HG02678 (cell line): ENCODE measurements at regions not wholly inside any gene's neighbourhood (a gene's known extent, or its start where the extent isn't known, plus 50 kb on each side); places are given as distances from the start of the nearest gene placed in this dataset.
"Not testable (repeated sequence)": the region's sequence is repeated elsewhere in the genome, so short reads cannot be mapped to it uniquely, and the experiment has no call there.

Source experiments
- ATAC-seq: cut with Tn5 transposase; IDR thresholded peaks from one replicate; pipeline ENCODE4 v1.9.1; 2021; ENCODE audit warnings: mild to moderate bottlenecking, moderate library complexity; ENCODE audit not compliant: unreplicated experiment

DNA sequence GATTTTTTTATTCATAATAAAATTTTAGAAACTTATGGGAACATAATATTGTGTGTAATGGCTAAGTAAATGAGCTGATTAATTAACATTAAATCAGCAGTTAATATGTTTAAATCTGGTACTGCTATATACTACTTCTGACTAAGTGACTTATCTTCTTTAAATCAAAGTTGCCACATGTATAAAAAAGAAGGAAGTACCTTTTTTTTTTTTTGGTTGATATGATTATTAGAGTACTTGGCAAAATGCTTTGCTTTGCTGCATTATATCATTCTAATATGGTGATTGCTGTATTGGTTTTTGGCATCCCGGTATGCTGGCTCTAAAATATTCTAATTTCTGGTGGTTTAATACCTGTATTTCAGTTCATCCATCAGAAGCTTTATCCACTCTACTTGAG, 319.1 kb upstream of the RGS6 start:
- ATAC-seq = no peak

DNA sequence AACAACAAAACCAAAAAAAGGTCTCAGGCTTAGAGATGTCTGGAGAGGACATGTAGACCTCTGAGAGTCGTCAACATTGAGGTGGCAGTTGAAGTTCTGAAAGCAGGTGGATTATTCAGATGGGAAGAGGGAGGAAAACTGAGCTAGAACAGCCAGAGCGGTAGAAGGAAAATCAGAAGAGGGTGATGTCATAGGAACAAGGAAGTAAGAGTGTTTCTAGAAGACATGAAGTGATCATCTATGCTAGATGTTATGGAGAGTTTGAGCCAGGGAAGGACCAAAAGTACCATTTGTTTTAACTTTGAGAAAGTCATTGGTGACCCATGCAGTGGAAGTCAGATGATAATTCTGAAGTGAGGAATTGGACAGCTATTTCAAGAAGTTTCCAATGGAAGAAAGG, 316.2 kb upstream of the RGS6 start:
- ATAC-seq = no peak

DNA sequence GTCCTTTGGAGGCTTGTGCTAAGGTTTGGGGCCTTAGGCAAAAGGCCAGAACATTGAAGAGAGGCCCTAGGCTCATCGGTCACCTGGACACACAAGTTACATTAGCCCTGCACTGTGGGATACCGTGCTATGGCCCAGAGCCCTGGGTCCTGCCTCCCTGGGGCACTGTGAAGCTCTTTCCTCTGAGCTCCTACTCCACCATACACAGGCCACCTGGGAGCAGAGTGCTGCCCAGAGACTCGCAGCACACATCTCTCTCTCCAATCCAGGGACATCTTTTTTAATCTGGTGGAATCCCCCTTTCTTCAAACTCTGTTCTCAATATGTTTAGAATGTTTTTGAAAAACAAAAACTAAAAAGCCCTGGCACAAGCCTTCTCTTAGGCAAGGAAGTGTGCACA, 314.2 kb upstream of the RGS6 start:
- ATAC-seq = no peak

DNA sequence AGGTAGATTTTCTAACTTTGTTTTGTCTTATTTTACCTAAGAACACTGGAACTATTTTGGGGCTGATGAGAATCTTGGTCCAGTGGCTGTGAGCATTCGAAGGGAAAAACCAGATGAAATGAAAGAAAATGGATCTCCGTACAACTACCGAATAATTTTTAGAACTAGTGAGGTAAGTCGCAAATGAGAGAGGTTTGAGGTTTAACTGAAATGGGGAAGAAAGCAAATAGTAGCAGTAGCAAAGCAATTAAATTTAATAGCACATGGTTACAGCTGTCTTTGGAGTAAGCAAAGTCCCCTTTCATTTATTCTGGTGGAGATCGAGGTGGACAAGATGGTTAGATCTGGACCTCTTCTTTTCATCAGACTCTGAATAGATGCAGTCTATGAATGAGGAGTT, 313.5 kb upstream of the RGS6 start:
- no peak for ATAC-seq

DNA sequence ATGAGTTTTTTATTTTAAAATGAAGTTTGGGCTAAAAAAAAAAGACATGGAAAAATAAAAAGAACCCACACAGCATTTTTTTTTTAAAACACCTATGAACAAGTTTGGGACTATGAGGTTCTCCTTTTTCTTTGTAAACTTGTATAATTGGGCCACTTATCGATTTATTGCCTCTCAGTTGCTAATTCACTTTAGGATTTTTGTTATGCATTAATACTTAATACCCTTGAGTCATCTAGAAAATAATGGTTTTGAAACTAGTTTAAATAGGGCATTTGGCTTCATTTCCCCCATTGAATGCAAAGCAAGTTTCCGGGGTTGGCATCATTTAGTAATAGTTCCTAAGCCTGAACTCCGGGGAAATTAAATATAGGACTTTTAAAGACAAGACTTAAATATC, 312.8 kb upstream of the RGS6 start:
- ATAC-seq = no peak

DNA sequence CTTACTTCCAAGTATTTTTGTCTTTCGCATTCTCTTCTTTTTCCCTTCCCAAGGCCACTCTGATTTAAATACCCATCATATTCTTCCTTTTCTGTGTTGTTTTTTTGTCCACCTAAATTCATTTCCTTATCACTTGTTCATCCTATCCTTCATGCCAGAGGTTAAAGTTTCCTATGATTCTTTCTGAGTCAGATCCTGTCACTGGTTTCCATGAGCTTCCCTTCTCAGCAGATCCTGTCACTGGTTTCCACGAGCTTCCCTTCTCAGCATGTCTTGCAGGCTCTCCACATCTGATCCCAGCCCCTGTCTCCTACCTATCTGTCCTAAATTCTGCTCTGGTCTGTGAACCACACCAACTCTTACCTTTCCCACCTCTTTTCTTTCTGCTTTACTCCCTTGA, 311.8 kb upstream of the RGS6 start:
- ATAC-seq = no peak

DNA sequence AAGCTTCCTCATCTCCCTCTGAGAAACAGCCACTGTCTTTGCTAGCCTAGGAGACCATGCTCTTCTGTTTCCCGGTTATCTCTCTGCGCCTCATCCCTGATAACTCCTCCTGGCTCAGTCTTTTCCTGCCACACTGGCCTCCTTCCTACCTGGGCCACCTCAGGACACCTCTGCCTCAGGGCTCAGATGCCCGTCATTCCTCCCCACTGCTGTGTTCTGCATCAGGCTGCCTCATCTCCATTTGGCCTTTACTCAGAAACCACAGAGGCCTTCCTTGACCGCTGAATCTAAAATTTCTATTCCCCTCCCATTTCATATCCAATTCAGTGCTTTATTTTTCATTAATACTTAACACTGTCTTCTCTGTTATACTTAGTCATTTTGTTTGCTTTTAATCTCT, 311.0 kb upstream of the RGS6 start:
- no peak for ATAC-seq

DNA sequence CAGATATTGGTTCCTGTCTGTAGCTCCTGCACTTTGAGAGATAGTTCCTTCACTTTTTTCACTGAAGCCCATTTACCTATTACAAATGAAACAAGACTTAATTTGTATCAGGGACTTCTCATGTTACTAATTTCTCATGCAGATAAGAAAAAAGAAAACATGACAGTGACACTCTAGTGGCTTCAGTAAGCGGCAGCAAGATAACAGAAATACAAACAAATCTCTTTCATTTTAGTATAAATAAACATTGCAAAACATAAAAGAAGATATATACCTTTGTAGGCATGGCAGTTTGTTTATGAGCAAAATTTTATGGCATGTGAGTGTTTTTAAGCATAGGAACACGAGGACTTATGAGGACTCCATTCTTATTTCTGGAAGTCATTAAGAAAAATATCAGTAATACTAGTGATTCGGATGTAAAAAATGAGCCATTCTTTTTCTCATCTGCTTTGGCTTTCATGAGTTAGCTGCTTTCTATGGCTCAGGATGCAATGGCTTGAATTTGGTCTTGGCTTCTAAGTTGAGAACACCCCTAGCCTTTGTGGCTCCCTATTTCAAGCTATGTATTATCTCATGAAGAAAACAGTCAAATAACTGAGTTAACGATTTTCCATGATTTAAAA, 310.1 kb upstream of the RGS6 start:
- no peak for ATAC-seq

DNA sequence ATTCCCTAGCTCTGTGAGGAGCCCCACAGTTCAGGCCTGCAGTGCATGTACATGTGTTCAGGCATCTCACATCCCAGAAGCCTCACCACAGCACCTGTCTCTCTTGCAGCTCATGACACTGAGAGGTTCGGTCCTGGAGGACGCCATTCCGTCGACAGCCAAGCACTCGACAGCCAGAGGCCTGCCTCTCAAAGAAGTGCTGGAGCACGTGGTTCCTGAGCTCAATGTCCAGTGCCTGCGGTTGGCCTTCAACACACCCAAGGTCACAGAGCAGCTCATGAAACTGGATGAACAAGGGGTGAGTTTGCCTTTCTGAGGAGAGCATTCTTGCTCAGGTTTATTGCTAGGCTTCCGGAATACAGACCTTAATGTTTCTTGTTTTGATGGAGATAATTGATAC, 308.3 kb upstream of the RGS6 start:
- ATAC-seq = no peak

DNA sequence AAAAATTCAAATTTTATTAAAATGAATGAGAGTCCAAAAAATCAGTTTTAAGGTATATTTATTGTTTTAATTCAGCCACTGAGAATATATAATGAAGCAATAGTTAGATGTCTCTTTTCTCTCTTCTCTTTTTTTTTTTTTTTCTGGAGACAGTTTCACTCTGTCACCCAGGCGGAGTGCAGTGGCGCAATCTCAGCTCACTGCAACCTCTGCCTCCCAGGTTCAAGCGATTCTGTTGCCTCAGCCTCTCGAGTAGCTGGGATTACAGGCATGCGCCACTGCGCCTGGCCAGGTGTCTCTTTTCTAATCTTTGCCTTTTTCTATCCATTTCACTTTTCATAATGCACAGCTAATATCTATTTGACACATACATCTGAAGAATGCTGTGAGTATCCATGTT, 307.1 kb upstream of the RGS6 start:
- no peak for ATAC-seq

DNA sequence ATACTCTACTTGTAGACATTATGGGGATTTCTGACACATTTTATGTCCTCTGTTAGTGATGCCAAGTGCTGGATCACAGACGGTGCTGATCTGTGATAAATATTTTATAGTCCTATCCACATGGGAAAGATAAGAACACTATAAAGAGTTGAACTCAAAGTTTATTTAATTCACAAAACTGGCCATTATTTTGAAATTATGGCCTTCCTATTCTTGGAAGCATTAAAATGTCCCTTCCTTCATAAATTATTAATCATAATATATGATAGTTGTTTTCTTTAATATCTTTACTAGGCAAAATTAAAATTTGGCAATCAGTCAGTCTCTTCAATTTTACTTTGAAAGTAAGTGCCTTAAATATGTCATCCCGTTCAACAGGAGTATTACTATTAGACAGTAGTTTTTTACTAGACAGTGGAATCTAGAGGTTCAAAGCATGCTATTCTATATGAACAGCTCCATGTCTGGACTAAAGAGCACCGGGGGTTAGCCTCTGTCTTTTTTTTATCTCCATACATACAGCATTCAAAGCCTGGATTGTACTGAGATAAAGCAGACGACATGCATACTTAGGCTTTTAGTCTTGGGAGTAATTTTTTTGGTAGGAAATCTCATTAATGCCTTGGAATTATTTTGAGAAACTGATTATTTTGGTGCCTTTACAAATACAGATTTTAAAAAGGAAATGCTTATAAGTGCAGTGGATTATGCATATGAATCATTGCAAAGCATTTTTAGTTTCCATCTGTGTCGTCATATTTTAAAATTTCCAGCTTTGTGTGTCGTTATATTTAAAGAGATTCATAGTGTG, 306.1 kb upstream of the RGS6 start:
- ATAC-seq = no peak

DNA sequence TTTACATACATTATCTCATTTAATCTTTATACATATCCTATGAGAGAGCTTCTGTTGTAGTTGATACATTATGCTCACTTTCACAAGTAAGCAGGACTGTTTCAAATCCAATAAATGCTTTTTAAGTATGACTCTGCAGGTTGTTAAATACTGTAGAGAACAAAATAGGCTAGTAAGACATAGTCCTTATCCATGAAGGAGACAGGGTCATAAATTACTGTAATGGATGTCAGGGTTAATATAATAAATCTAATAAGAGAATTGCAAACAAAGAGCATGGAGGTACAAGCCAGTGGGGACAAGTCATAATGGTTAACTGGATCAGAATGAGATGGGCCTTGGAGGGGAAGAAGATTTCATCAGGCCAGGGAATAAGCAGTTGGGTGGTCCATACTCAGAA, 303.8 kb upstream of the RGS6 start:
- no peak for ATAC-seq

DNA sequence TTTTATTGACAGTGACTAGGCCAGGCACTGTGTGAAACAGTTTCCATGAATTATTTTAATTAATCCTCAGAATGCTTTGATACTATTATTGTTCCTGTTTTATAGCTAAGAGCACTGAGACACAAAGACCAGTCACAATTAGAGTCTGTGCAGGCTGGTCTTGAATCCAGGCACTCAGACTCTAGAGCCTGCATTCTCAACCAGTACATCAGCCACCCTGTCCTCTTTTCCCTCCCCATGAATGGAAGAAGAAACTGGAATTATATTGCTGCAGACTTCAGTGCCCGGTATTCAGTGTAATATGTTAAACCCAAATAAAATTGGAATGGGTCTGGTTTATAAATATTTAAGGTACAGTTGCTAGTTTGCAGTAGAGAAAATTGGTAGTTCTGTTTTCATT, 303.0 kb upstream of the RGS6 start:
- ATAC-seq = no peak

DNA sequence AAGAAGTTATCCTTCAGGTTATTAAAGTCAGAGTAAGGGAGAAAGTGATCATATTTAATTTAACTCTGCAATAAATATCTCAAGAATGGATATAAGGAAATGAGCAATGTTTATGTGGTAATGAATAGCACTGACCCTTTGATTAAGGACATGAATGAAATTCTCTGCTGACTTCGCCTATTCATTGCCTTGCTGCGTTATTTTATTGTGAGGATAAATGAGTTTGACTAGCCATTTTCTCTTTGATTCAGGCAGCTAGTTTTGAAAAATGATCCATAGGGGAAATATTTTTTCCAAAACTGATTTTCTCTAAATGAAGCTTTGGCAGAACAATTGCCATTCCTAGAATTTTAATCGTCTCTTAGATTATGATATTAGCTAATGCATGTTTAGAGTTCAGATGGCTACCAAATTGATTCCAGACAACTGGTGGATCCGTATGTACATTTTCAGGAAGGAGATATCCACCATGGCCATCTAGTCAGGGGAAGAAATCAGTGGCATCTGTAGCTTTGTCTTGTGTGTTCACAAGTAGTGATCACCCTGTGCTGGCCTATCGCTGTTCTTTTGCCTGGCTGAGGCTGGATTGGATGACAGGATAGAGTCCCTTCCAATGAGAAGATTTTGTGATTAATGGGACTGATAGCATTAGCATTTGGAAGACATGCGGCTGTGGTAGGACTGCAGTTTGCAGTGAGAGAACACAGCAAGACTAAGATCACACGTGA, 302.3 kb upstream of the RGS6 start:
- ATAC-seq = no peak

DNA sequence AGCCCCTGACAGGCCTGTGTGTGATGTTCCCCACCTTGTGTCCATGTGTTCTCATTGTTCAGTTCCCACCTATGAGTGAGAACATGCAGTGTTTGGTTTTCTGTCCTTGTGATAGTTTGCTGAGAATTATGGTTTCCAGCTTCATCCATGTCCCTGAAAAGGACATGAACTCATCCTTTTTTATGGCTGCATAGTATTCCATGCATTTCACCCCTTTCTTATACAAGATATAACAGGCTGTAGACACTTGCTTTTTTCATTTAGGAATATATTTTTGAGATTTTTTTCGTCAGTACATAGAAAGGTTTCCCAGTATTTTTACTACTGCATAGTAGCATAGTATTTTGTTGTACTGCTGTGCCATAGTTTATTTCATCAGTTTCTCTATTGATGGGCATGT, 301.2 kb upstream of the RGS6 start:
- ATAC-seq = not testable (repeated sequence)

DNA sequence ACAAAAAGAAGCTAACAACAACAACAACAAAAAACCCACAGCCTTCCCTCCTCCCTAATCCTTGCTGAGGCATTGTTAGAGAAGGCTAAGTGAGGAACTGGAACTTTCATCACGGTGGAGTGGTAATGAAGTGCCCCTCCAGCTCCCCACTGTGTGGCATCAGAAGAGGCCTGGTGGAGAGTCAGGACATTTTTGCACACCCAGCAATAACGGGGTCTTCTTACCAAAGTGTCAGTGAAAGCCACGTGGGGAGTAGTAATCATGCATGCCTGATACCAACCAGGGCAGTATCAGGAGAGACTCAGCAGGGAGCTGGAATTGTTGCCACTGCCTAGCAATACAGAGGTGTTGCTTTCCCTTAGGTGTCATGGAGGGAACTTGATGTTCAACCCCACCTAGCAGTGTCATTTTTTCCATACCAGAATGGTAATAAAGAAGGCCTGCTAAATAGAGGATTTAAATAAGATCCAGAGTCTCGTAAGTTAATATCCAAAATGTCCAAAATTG, 299.7 kb upstream of the RGS6 start:
- no peak for ATAC-seq

DNA sequence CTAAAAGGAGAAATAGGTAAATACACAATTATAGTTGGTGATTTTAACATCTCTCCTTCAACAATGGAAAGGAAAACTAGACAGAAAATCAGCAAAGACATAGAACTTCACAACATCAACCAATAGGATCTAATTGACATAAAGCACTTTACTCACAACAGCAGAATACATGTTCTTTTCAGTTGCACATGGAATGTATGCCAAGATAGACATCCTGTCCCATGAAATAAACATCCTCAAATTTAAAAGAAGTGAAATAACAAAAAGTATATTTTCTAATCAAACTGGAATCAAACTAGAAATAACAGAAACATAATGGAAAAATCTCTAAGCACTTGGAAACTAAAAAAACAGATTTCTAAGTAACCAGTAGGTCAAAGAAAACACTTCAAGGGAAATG, 296.2 kb upstream of the RGS6 start:
- ATAC-seq = no peak

DNA sequence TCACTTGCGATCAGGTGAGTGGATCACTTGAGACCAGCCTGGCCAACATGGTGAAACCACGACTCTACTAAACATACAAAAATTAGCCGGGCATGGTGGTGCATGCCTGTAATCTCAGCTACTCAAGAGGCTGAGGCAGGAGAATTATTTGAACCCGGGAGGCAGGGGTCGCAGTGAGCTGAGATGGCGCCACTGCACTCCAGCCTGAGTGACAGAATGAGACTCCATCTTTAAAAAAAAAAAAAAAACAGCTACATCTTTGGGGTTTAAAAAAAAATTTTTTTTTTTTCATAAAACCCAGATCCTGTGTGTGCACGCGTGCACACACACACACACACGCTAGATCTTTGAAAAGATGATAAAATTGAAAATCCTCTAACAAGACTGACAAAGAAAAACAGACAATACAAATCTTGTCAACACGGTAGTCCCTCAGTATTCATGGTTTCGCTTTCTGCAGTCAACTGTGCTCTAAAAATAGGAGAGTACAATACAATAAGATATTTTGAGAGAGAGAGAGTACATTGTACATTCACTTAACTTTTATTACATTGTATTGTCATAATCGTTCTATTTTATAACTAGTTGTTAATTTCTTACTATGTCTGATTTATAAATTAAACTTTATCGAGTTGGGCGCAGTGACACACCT, 295.3 kb upstream of the RGS6 start:
- ATAC-seq = no peak

DNA sequence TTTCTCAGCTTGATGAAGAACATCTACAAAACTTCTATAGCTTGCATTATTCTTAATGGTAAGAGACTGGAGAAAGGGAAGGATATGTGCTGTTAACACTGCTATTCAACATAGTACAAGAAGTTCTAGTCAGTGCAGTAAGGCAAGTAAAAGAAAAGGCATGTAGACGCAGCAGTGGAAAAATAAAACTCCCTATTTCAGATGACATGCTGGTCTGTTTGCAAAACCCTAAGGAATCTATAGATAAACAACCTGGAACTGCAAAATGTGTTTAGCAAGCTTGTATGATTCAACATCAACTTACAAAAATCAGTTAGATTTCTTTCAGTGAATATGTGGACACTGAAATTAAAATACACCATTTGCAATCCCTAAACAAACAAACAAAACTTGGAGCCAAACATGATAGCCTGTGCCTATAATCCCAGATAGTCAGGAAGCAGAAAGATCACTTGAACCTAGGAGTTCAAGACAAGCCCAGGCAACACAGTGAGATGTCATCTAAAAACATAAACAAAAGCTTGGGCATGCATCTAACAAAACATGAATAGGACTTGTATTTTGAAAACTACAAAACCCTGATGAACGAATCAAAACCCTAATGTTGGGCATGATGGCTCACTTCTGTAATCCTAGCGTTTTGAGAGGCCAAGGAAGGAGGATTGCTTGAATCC, 293.6 kb upstream of the RGS6 start:
- no peak for ATAC-seq

DNA sequence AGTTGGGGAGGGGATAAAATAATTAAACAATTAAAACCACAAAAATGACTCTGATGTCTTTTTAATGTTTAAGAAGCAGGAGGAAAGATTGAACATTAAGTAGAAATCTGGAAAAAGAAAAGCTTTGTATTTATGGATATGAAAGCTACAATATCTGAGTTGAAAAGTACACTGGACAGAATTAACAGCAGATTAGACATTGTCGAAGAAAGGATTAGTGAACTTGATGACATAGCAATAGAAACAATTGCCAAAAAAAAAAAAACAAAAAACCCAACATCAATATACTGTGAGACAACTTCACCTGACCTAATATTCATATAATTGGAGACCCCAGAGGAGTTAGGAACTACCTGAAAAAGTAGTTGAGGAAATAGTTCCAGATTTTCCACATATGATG, 289.5 kb upstream of the RGS6 start:
- no peak for ATAC-seq

DNA sequence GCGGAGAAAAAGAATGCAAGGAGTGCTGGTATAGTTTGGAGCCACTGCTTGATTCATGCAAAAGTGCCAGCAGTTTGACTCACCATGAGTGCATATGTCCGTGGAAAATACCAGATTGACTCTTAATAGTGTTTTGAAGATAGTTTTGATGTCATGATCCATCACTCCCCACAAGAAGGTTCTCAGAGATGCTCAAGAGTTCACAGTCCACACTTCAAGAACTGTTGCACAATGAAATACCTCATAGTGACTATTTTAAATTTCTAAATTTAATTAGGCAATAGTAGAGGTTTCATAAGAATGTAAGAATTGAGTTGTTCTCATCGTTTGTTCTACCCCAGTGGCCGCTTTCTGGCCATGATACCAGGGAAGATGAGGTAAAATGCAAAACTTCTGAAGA, 286.6 kb upstream of the RGS6 start:
- no peak for ATAC-seq
